ENCODE measurements at regions not wholly inside any gene's neighbourhood (a gene's known extent, or its start where the extent isn't known, plus 50 kb on each side); places are given as distances from the start of the nearest gene placed in this dataset.

- ATAC-seq (ENCODE audit: insufficient read depth, low FRiP score) (no peak), DNase-seq (no peak)
- no peak overlapping the region for H3K27ac ChIP-seq (ENCODE audit: low read depth in 1 of 2, low read length in 1 of 2)
- no peak for TF ChIP-seq CTCF (IDR thresholded peaks at IDR 0.05; ENCODE audit: control extremely low read depth, extremely low read depth)
- H3K4me3 ChIP-seq: no peak overlapping the region
- peaks cover 0 to 11% (median 0%) of the 10 kb centered on the region in 5 donors for H3K4me1 ChIP-seq (ENCODE audit: control insufficient read depth in 5 of 5, insufficient read depth in 5 of 5, low read length in 5 of 5)
- H3K27me3 ChIP-seq (ENCODE audit: control insufficient read depth in 3 of 3, insufficient read depth in 3 of 3, low read length in 2 of 3): no peaks in the 10 kb centered on the region
- H3K9me3 ChIP-seq (ENCODE audit: control insufficient read depth in 4 of 4, insufficient read depth in 3 of 4, low read length in 3 of 4): no peaks in the 10 kb centered on the region
- WGBS, 2 donors: 63 to 64% methylated on average over 6 of the region's 6 CpGs
- no peaks in the 10 kb centered on the region for H3K36me3 ChIP-seq (ENCODE audit: control insufficient read depth in 4 of 4, insufficient read depth in 4 of 4, low read length in 4 of 4)
- H3K9ac ChIP-seq (ENCODE audit: insufficient read depth in 1 of 2, low read length in 2 of 2): no peak overlapping the region
Measured at GRCh38 chr21:19130379-19131028, 726.9 kb upstream of the TMPRSS15 start.

DNA sequence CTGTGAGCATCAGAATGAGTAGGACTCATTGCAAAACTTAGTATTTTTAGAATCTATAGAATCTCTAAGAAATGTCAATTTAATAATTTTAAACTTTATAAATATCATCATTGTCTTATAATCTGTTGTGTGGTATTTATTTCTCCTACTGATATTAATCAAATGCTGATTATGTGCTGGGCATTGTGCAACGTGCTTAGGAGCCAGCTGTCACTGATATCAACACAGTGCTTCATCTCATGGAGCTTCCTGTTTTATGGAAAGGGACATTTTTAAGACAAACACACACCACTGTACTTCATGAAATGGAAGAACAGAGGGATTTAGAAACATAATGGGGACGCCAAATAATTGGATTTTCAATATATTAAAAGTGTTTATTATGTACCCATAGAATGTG, 737.9 kb upstream of the TMPRSS15 start:
- Histone ChIP-seq H3K9me3 (ENCODE audit: control insufficient read depth in 4 of 4, insufficient read depth in 3 of 4, low read length in 3 of 4) (no peaks in the 10 kb centered on the region), H3K27me3 (ENCODE audit: control insufficient read depth in 3 of 3, insufficient read depth in 3 of 3, low read length in 2 of 3) (no peaks in the 10 kb centered on the region), H3K36me3 (ENCODE audit: control insufficient read depth in 4 of 4, insufficient read depth in 4 of 4, low read length in 4 of 4) (no peaks in the 10 kb centered on the region), H3K4me1 (ENCODE audit: control insufficient read depth in 5 of 5, insufficient read depth in 5 of 5, low read length in 5 of 5) (peaks cover 0 to 15% (median 0%) of the 10 kb centered on the region in 5 donors), H3K9ac (ENCODE audit: insufficient read depth in 1 of 2, low read length in 2 of 2) (no peak overlapping the region), H3K4me3 (no peak overlapping the region), H3K27ac (ENCODE audit: low read depth in 1 of 2, low read length in 1 of 2) (no peak overlapping the region)
- no peak for TF ChIP-seq CTCF (IDR thresholded peaks at IDR 0.05; ENCODE audit: control extremely low read depth, extremely low read depth)
- ATAC-seq (ENCODE audit: insufficient read depth, low FRiP score): no peak
- peak in 2 of 3 donors; percentile 70 to 81 for DNase-seq
- WGBS, 2 donors: 40 to 48% methylated on average over 2 of the region's 2 CpGs

DNA sequence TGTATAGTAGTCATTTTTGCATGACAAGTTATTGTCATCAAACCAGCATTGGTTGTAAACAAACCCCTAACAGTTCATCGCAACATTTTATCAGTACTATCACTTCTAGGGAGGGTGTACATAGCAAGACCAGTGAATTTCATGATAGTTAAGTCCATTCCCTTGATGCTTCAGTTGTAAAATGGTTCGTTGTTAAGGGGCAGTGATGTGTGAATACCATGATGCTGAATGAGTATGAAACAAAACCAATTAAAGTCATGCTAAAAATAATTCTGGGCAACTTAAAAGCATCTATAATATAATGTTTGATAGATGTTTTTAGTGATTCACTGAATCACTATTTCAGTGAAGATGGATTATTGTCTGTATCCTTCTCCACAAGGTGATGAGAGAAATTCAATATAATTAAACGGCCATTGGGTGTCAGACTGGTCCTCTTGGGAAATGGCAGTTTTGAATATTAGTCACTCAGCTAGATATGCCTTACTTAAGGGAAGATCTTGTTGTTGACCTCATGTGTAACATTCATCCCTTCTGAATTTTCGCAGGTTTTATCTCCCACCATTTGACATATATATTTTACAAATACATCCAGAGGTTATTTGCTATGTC, 742.2 kb upstream of the TMPRSS15 start:
- TF ChIP-seq CTCF (IDR thresholded peaks at IDR 0.05; ENCODE audit: control extremely low read depth, extremely low read depth): no peak

More for the DNA sequence above, 742.2 kb upstream of the TMPRSS15 start:
- Histone ChIP-seq H3K4me3 (no peak overlapping the region), H3K4me1 (ENCODE audit: control insufficient read depth in 5 of 5, insufficient read depth in 5 of 5, low read length in 5 of 5) (peaks cover 0 to 14% (median 0%) of the 10 kb centered on the region in 5 donors), H3K9me3 (ENCODE audit: control insufficient read depth in 4 of 4, insufficient read depth in 3 of 4, low read length in 3 of 4) (no peaks in the 10 kb centered on the region), H3K27me3 (ENCODE audit: control insufficient read depth in 3 of 3, insufficient read depth in 3 of 3, low read length in 2 of 3) (no peaks in the 10 kb centered on the region), H3K27ac (ENCODE audit: low read depth in 1 of 2, low read length in 1 of 2) (no peak overlapping the region), H3K9ac (ENCODE audit: insufficient read depth in 1 of 2, low read length in 2 of 2) (no peak overlapping the region), H3K36me3 (ENCODE audit: control insufficient read depth in 4 of 4, insufficient read depth in 4 of 4, low read length in 4 of 4) (no peaks in the 10 kb centered on the region)
- DNase-seq: no peak
- WGBS, 2 donors: 82 to 86% methylated on average over 4 of the region's 4 CpGs
- no peak for ATAC-seq (ENCODE audit: insufficient read depth, low FRiP score)

All from lung (tissue), 11 donors.